ENCODE measurements at regions not wholly inside any gene's neighbourhood (a gene's known extent, or its start where the extent isn't known, plus 50 kb on each side); places are given as distances from the start of the nearest gene placed in this dataset.

- no peak for DNase-seq (ENCODE audit: low read depth in 2 of 2)
These were observed 135.6 kb upstream of the PTPN1 start for GRCh38 chr20:50374541-50375078.

DNA sequence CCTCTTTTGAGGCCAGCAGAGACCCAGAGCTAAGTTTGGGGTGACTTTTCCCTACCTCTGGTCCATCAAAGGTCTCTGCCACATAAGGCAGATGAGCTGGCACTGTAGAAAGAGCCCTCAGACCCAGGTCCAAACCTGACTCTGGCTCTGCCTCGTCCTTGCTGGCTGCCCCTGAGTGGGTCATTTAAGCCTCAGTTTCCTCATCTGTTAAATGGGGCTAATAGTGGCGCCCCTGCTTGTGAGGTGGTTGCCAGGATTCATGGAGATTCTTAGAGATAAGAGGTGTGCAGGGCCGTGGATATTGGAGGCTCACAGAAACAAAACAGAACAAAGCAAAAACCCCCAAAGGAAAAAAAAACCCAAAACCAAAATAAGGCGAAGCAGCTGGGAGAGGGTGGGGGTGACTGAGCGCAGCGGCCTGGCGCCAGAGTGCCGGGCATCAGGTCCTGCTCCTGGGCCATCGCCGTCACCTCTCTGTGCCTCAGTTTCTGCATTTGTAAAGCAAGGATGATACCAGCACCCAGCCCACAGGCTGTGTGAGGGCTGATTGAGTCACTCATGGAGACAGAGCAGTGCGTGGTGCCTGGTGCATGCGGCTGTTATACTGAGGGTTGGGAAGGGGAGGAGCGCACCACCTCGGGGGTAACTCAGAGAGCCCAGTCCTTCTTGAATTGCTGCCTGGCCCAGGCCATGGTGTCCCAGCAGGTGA is 133.8 kb upstream of the PTPN1 start:
- no peak for DNase-seq (ENCODE audit: low read depth in 2 of 2)

DNA sequence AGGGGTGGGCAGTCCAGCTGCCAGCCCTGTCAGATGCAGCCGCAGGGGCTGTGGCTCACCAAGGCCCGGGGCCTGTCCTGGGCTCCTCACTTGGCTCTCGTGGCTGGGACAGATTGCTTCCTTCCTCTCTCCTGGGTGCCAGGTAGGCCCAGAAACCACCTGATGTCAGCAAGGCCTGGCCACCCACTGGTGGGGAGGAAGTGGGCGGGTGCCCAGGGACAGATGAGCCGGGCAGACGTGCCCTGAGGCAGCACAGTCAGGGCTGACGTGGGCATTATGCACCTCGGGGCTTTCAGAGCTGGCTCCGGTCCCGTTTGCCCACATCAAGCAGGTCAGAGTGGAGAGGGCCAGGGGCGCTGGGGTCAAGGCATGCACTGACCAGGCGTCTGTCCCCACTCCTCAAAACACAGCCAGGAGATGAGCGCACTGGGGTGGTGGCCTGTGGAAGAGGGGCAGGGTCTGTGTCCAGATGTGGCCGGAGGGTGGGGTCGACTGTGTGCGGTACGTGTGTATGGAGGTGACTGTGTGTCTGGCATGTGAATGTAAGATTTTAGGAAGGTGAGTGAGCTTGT is 133.2 kb upstream of the PTPN1 start:
- no peak for DNase-seq (ENCODE audit: low read depth in 2 of 2)

- DNase-seq (ENCODE audit: low read depth in 2 of 2) = no peak
These were observed 131.8 kb upstream of the PTPN1 start for GRCh38 chr20:50378170-50379000.

DNA sequence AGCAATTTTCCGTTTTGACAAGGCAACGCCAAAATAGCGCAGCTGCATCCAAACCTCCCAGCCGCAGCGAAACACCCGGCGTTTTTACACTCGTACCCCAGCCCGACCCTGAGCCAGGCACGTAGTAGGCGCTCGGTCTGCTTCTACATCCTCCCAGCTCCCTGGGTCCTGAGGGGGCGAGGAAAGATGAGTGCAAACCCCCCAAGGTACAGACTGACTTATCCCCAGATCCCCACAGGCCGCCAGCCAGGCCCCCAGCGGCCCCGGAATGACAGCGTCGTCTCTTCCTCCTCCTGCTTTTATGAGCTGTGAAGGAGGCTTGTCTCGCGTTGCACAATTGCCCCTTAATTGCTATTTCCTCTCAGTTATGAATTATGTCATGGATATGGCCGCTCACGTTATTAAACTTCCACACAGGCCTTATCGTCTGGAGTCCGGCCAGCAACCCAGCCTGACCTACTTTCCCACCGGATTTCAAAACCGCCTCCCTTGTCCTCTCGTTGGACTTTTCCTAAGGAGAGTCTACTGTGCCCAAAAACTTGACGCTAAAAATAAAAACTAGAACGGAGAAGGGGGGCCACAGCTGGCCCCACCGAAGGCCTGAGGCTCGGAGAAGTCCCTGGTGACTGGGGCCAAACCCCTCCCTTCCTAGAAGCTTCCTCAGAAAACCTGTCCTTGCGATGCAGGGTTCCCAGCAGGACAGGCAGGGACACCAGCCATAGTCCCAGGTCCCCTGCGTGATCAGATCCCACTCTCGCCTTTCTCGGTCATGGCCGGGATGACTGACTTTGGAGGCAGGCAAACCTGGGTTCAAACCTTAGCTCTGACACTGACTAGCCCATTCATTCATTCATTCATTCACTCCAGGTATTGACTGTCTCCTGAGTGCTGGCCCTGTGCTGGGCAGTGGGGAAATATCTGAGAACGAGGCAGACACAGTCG is 130.9 kb upstream of the PTPN1 start:
- DNase-seq (ENCODE audit: low read depth in 2 of 2) = no peak

GRCh38 chr20:50379991-50380696 is 130.0 kb upstream of the PTPN1 start:
- no peak for DNase-seq (ENCODE audit: low read depth in 2 of 2)

DNA sequence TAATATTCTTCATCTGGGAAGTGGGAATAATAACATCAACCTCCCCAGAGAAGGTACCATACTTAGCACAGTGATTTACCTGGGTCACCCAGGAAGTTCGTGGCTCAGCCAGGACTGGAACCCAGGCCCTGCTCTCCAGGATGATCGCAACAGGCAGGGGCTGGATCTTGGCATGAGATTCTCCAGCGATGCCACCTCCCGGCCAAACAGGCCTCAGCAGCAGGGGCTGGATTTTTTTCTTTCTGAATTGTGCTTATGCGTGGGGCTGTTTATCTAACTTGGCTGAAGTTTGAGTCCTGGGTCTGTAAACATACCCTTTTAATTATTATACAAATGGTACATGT is 129.5 kb upstream of the PTPN1 start:
- no peak for DNase-seq (ENCODE audit: low read depth in 2 of 2)

- no peak for DNase-seq (ENCODE audit: low read depth in 2 of 2)
These were observed 129.0 kb upstream of the PTPN1 start for GRCh38 chr20:50381075-50381732.

- DNase-seq (ENCODE audit: low read depth in 2 of 2) = no peak
These were observed 128.2 kb upstream of the PTPN1 start for GRCh38 chr20:50381771-50382593.

DNA sequence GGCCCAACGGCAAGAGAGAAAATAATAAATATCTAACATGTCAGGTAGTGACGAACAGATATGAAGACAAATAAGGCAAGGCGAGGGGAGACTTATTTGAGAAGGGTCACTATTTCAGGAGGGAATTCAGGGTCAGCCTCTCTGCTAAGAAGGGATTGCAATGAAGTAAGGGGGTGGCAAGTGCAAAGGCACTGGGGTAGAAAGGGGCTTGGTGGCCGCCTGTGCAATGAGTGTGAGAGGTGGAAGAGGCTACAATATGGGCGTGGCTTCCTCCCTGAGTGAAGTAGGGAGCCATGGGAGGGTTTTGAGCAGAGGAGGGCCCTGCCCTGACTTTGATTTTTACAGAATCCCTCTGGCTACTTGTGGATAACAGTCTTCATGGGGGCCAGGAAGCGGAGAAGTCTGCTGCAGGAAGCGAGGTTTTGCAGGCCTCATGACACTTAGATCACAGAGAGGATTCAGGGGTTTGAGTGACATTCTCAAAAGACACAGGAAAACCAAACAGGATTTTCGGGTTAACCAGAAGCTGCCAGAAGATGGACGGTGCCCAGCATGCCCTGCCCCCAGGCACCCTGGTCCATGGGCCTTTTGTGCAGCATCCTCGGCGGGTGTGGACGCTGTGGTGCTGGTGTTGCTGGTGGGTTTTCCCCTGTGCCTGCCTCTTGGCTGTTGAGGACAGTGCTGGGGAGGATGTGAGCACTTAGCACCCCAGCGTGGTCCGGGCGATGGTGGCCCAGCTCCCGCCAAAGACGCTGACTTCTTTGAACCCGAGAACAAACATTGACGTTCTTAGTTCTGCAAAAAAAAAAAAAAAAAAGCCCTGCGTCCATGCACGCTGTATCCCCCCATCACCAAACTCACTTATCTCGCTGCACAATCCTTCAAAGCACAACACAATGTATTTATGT is 124.2 kb upstream of the PTPN1 start:
- DNase-seq (ENCODE audit: low read depth in 2 of 2) = peak; percentile 52

DNA sequence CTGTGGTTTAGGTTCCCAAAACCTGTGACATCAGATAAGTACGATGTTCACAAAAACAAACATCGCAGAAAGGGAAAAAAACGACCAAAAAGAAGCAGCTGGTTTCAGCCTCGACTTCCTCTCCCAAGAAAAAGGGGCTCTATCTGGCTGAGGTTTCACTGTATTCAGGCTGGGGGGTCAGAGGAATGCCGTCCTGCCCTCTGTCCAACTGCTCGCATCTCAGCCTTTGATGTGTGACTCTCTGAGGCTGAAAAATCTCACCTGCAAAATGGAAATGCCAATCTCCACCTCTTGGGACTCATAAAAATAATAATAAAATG is 123.6 kb upstream of the PTPN1 start:
- no peak for DNase-seq (ENCODE audit: low read depth in 2 of 2)

- no peak for DNase-seq (ENCODE audit: low read depth in 2 of 2)
These were observed 122.8 kb upstream of the PTPN1 start for GRCh38 chr20:50387218-50387995.

GRCh38 chr20:50387996-50388332 is 122.2 kb upstream of the PTPN1 start:
- DNase-seq (ENCODE audit: low read depth in 2 of 2) = no peak

DNA sequence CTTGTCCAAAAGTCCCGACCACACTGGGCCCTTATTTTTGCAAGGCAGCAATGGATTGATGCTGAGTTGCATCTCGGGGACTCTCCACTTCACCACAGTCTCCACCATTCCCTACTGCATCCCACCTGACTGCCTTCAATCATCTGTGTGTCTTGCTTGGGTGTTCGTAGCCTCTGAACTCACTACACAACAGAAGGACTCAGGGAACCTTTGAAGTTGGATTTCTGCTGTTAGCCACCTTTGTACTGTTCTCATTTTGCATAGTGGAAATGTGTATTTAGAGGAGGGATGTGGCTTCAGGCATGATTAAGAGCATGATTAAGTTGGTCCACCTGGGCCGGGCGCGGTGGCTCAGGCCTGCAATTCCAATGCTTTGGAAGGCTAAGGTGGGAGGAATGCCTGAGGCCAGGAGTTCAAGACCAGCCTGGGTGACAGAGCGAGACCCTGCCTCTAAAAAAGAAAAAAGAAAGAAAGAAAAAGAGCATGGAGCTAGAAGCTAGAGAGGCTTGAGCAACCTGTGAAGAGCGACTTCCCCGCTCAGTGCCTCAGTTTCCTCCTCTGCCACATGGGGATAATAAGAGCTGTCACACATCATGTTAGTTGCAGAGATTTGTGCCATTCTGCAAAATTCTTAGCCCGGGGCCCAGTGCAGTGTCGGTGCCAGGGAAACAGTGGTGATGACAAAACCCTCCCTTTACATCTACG is 121.3 kb upstream of the PTPN1 start:
- no peak for DNase-seq (ENCODE audit: low read depth in 2 of 2)

DNA sequence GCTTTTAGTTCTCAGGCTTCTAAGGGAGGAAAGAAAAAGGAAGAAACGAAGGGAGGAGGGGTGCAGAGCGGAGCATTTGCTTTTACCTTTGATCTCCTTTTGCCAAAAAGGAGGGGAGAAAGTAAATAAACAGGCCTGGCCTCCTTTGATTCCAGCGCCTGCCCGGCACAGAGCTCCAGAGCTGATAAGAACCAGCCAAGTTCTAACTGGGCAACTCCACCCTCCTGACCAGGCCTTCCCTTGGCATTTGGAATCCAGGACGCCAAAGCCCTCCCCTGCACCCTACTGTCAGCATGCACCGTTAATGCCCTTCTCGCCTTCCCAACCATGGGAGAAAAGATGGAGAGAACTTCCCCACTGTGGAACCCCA is 120.8 kb upstream of the PTPN1 start:
- no peak for DNase-seq (ENCODE audit: low read depth in 2 of 2)

GRCh38 chr20:50389808-50390684 is 120.1 kb upstream of the PTPN1 start:
- no peak for DNase-seq (ENCODE audit: low read depth in 2 of 2)

Data from stimulated activated CD8-positive, alpha-beta memory T cell treated with anti-CD3 and anti-CD28 coated beads, Interleukin-7, amount 100 ng/mL, for 4 hours (primary cell).